HG03196 (cell line): ENCODE measurements at regions not wholly inside any gene's neighbourhood (a gene's known extent, or its start where the extent isn't known, plus 50 kb on each side); places are given as distances from the start of the nearest gene placed in this dataset.
"Not testable (repeated sequence)": the region's sequence is repeated elsewhere in the genome, so short reads cannot be mapped to it uniquely, and the experiment has no call there.

Experiments
- ATAC-seq: cut with Tn5 transposase; IDR thresholded peaks from one replicate; pipeline ENCODE4 v1.9.1; 2021; ENCODE audit not compliant: unreplicated experiment

- ATAC-seq, result no peak
Observed at GRCh38 chr10:108629834-108630233, 1293.5 kb downstream of the XPNPEP1 start.

- no peak for ATAC-seq
Observed at GRCh38 chr10:108624052-108624451, 1299.3 kb downstream of the XPNPEP1 start.

GRCh38 chr10:108620821-108621534 is 1302.3 kb downstream of the XPNPEP1 start:
- ATAC-seq, result no peak

GRCh38 chr10:108616559-108617285 is 1306.6 kb downstream of the XPNPEP1 start:
- no peak for ATAC-seq

- no peak for ATAC-seq
Observed at GRCh38 chr10:108615576-108616320, 1307.6 kb downstream of the XPNPEP1 start.

- no peak for ATAC-seq
Observed at GRCh38 chr10:108612485-108612884, 1310.8 kb downstream of the XPNPEP1 start.

GRCh38 chr10:108608860-108609259 is 1314.5 kb downstream of the XPNPEP1 start:
- no peak for ATAC-seq

- no peak for ATAC-seq
Observed at GRCh38 chr10:108601851-108602250, 1321.5 kb downstream of the XPNPEP1 start.

GRCh38 chr10:108600511-108600910 is 1322.8 kb downstream of the XPNPEP1 start:
- ATAC-seq, result not testable (repeated sequence)

- ATAC-seq, result not testable (repeated sequence)
Observed at GRCh38 chr10:108599317-108599716, 1324.0 kb downstream of the XPNPEP1 start.

GRCh38 chr10:108598831-108599230 is 1324.5 kb downstream of the XPNPEP1 start:
- ATAC-seq, result no peak

- no peak for ATAC-seq
Observed at GRCh38 chr10:108598320-108598695, 1325.0 kb downstream of the XPNPEP1 start.

GRCh38 chr10:108597657-108598319 is 1325.5 kb downstream of the XPNPEP1 start:
- no peak for ATAC-seq

- no peak for ATAC-seq
Observed at GRCh38 chr10:108597031-108597430, 1326.3 kb downstream of the XPNPEP1 start.

- ATAC-seq, result no peak
Observed at GRCh38 chr10:108592956-108593355, 1330.4 kb downstream of the XPNPEP1 start.

- ATAC-seq, result no peak
Observed at GRCh38 chr10:108591417-108591816, 1331.9 kb downstream of the XPNPEP1 start.

- no peak for ATAC-seq
Observed at GRCh38 chr10:108586424-108586823, 1336.9 kb downstream of the XPNPEP1 start.

- ATAC-seq, result no peak
Observed at GRCh38 chr10:108583877-108584276, 1339.4 kb downstream of the XPNPEP1 start.

- no peak for ATAC-seq
Observed at GRCh38 chr10:108582888-108583287, 1340.4 kb downstream of the XPNPEP1 start.

- no peak for ATAC-seq
Observed at GRCh38 chr10:108582387-108582786, 1340.9 kb downstream of the XPNPEP1 start.

- no peak for ATAC-seq
Observed at GRCh38 chr10:108578258-108578657, 1345.1 kb downstream of the XPNPEP1 start.
